ENCODE measurements at regions not wholly inside any gene's neighbourhood (a gene's known extent, or its start where the extent isn't known, plus 50 kb on each side); places are given as distances from the start of the nearest gene placed in this dataset.

DNA sequence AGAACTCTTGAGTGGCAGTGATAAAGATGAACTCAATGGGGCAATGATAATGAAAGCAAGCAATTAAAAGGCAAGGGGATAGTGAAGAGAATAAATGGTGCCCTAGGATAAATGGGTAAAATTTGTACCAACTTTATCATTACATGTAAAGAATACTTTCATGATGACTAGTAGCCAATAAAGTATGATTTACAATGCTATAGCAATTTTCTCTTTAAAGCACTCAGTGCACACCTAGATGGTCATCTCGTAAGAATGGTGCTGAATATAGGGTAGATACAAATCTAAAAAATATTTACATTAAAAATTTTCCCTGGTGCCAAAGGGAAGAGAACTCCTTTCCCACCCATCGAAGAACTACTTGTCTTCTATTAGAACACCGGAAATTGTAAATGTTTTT lies 651.4 kb downstream of the STPG2 start:
- H3K36me3 ChIP-seq, result no peaks in the 10 kb centered on the region
- H3K27ac ChIP-seq, result no peak overlapping the region
- no peak overlapping the region for H3K4me3 ChIP-seq (ENCODE audit: low read depth, low read length)
- DNase-seq, result no peak
- TF ChIP-seq, protein P1, sequence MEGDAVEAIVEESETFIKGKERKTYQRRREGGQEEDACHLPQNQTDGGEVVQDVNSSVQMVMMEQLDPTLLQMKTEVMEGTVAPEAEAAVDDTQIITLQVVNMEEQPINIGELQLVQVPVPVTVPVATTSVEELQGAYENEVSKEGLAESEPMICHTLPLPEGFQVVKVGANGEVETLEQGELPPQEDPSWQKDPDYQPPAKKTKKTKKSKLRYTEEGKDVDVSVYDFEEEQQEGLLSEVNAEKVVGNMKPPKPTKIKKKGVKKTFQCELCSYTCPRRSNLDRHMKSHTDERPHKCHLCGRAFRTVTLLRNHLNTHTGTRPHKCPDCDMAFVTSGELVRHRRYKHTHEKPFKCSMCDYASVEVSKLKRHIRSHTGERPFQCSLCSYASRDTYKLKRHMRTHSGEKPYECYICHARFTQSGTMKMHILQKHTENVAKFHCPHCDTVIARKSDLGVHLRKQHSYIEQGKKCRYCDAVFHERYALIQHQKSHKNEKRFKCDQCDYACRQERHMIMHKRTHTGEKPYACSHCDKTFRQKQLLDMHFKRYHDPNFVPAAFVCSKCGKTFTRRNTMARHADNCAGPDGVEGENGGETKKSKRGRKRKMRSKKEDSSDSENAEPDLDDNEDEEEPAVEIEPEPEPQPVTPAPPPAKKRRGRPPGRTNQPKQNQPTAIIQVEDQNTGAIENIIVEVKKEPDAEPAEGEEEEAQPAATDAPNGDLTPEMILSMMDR (IDR thresholded peaks at IDR 0.05; ENCODE audit: low read depth, low read length), result no peak
- H3K9me3 ChIP-seq (ENCODE audit: severe bottlenecking), result no peaks in the 10 kb centered on the region
- no peaks in the 10 kb centered on the region for H3K27me3 ChIP-seq (ENCODE audit: insufficient read depth, low read depth, severe bottlenecking)

DNA sequence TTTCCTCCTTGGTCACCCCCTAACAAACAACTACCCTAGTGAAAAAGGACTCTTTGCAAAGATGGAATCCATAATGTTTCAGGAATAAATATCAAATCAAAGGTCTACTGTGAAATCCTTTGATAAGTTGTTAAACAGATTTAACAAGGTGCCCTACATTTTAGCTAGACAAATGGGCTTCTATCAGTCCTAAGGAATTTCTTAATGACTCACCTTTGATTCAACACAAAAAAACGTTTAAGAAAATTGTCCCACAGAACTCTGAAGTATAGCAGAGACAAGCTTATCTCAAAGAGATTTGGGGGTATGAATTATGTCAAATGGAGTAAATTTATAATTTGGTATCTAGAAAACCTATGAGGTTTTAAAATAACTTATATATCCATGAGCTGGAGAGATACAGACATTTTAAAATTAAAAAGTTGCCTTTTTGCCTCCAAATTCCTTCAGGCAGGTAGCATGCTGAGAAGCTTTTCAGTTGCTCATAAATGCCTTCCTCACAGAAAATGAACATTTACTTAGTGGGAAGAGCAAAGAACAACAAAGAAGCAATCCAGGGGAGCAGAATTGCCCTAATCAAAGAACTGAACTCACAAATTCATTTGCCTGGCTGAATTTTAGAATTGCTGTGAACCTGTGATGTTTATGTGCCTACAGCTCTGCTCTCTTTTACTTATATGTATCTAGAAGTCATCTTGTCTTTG lies 649.3 kb downstream of the STPG2 start:
- no peaks in the 10 kb centered on the region for H3K27me3 ChIP-seq (ENCODE audit: insufficient read depth, low read depth, severe bottlenecking)
- no peaks in the 10 kb centered on the region for H3K9me3 ChIP-seq (ENCODE audit: severe bottlenecking)
- DNase-seq, result no peak
- no peak overlapping the region for H3K4me3 ChIP-seq (ENCODE audit: low read depth, low read length)
- H3K36me3 ChIP-seq, result no peaks in the 10 kb centered on the region
- no peak overlapping the region for H3K27ac ChIP-seq
- TF ChIP-seq, protein P1 (IDR thresholded peaks at IDR 0.05; ENCODE audit: low read depth, low read length), result no peak

DNA sequence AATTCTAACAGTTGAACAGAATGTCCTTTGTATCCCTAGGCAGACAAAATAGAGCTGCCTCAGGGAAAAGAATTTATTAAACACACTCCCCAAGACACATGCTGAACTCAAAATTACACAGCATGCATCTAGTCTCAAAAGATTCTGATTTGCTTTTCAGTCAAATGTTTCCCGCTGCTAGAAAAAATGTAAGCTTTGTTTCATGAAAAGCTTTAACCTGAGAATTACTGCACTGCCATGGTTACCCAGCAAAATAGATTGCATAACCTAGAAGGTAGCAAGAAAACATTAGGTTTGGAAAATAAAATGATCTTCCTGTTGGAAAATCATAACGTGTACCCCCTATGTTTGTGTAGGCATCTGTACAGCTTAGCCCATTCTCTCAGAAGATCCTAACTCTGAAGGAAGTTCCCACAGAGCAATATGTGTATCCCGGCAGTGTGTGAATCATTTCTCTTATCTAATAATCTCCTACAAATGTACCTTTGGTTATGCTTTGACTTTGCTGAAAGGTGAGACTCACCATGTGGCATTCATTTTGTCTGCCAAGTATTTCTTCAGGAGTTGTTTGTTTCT lies 646.9 kb downstream of the STPG2 start:
- H3K27ac ChIP-seq, result no peak overlapping the region
- no peak overlapping the region for H3K4me3 ChIP-seq (ENCODE audit: low read depth, low read length)
- no peak for DNase-seq
- no peaks in the 10 kb centered on the region for H3K9me3 ChIP-seq (ENCODE audit: severe bottlenecking)
- TF ChIP-seq, protein P1 (IDR thresholded peaks at IDR 0.05; ENCODE audit: low read depth, low read length), result no peak
- no peaks in the 10 kb centered on the region for H3K27me3 ChIP-seq (ENCODE audit: insufficient read depth, low read depth, severe bottlenecking)
- H3K36me3 ChIP-seq, result no peaks in the 10 kb centered on the region

DNA sequence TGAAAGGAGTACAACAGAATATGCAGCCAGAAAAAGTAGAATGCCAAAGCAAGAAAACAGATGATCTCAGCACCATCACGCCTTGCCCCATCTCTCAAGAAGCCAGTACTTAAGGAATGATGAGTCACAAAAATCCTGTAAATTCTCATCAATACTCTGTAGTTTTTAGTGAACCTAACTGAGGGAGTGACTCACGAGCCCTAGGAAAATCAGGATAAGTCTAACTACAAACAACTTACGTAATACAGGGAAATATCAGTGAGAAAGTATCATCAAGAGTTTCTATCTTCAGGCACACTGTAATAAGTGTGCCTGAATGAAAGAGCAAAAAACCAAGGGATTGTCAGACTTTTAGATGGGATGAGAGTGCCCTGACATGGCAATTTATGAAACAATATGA lies 644.4 kb downstream of the STPG2 start:
- no peak overlapping the region for H3K4me3 ChIP-seq (ENCODE audit: low read depth, low read length)
- H3K9me3 ChIP-seq (ENCODE audit: severe bottlenecking), result no peaks in the 10 kb centered on the region
- DNase-seq, result no peak
- TF ChIP-seq, protein P1 (IDR thresholded peaks at IDR 0.05; ENCODE audit: low read depth, low read length), result no peak
- H3K36me3 ChIP-seq, result no peaks in the 10 kb centered on the region
- no peak overlapping the region for H3K27ac ChIP-seq
- H3K27me3 ChIP-seq (ENCODE audit: insufficient read depth, low read depth, severe bottlenecking), result no peaks in the 10 kb centered on the region

DNA sequence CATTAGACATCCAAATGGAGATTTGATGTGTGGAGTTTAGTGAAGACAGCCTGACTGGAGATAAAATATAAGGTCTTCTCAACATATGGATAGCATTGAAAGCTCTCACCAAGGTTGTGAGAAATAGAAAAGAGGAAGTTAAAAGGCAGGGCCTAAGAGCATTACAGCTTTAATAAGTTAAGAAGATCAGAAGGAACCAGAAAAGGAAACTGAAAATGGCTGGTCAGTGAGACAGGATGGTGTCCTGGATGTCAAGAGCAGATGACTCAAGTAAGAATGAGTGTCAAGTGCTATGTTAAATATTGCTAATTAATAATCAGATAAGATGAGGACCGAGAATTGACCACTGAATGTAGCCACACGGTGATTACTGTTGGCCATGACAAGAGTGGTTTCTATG lies 642.9 kb downstream of the STPG2 start:
- Histone ChIP-seq H3K36me3 (no peaks in the 10 kb centered on the region), H3K27ac (no peak overlapping the region), H3K27me3 (ENCODE audit: insufficient read depth, low read depth, severe bottlenecking) (no peaks in the 10 kb centered on the region), H3K4me3 (ENCODE audit: low read depth, low read length) (no peak overlapping the region), H3K9me3 (ENCODE audit: severe bottlenecking) (no peaks in the 10 kb centered on the region)
- TF ChIP-seq, protein P1 (IDR thresholded peaks at IDR 0.05; ENCODE audit: low read depth, low read length), result no peak
- no peak for DNase-seq

DNA sequence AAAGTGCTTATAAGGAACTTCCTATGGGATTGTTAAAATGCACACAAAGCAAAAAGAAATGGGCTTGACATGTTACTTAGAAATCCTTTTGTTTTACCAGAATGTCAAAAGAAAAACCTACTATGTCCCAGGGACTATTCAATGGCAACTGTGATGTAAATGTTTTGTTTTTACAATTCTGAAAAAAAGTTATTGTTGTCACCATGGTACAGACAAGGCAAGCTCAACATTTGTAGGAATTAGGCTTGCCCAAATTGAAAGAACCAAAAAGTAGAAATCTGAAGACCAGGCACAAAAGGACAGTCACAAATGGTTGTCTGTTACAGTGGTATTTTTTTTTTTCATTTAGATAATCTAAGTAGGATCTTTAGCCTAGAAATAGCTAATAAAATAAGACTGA lies 638.6 kb downstream of the STPG2 start:
- Histone ChIP-seq H3K36me3 (no peaks in the 10 kb centered on the region), H3K9me3 (ENCODE audit: severe bottlenecking) (no peaks in the 10 kb centered on the region), H3K4me3 (ENCODE audit: low read depth, low read length) (no peak overlapping the region), H3K27ac (no peak overlapping the region), H3K27me3 (ENCODE audit: insufficient read depth, low read depth, severe bottlenecking) (no peaks in the 10 kb centered on the region)
- DNase-seq, result no peak
- TF ChIP-seq, protein P1 (IDR thresholded peaks at IDR 0.05; ENCODE audit: low read depth, low read length), result no peak

Measured in WERI-Rb-1 (cell line).